ENCODE measurements at regions not wholly inside any gene's neighbourhood (a gene's known extent, or its start where the extent isn't known, plus 50 kb on each side); places are given as distances from the start of the nearest gene placed in this dataset.

GRCh38 chr7:17654940-17655339 lies 285.4 kb downstream of the SNX13 start:
- TF ChIP-seq, protein P1, sequence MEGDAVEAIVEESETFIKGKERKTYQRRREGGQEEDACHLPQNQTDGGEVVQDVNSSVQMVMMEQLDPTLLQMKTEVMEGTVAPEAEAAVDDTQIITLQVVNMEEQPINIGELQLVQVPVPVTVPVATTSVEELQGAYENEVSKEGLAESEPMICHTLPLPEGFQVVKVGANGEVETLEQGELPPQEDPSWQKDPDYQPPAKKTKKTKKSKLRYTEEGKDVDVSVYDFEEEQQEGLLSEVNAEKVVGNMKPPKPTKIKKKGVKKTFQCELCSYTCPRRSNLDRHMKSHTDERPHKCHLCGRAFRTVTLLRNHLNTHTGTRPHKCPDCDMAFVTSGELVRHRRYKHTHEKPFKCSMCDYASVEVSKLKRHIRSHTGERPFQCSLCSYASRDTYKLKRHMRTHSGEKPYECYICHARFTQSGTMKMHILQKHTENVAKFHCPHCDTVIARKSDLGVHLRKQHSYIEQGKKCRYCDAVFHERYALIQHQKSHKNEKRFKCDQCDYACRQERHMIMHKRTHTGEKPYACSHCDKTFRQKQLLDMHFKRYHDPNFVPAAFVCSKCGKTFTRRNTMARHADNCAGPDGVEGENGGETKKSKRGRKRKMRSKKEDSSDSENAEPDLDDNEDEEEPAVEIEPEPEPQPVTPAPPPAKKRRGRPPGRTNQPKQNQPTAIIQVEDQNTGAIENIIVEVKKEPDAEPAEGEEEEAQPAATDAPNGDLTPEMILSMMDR (IDR thresholded peaks at IDR 0.05; ENCODE audit: low read depth, low read length, missing control alignments): no peak
- no peak overlapping the region for H3K4me3 ChIP-seq (ENCODE audit: low read depth, low read length)
- DNase-seq (ENCODE audit: low read depth): no peak

- no peak for DNase-seq (ENCODE audit: low read depth)
- TF ChIP-seq, protein P1 (IDR thresholded peaks at IDR 0.05; ENCODE audit: low read depth, low read length, missing control alignments): no peak
- H3K4me3 ChIP-seq (ENCODE audit: low read depth, low read length): no peak overlapping the region
Measured at GRCh38 chr7:17659126-17659525, 281.2 kb downstream of the SNX13 start.

- no peak for DNase-seq (ENCODE audit: low read depth)
- TF ChIP-seq, protein P1 (IDR thresholded peaks at IDR 0.05; ENCODE audit: low read depth, low read length, missing control alignments): no peak
- no peak overlapping the region for H3K4me3 ChIP-seq (ENCODE audit: low read depth, low read length)
Measured at GRCh38 chr7:17660116-17660515, 280.2 kb downstream of the SNX13 start.

GRCh38 chr7:17661982-17662585 lies 278.2 kb downstream of the SNX13 start:
- H3K4me3 ChIP-seq (ENCODE audit: low read depth, low read length): no peak overlapping the region
- no peak for DNase-seq (ENCODE audit: low read depth)
- TF ChIP-seq, protein P1 (IDR thresholded peaks at IDR 0.05; ENCODE audit: low read depth, low read length, missing control alignments): no peak

- TF ChIP-seq, protein P1 (IDR thresholded peaks at IDR 0.05; ENCODE audit: low read depth, low read length, missing control alignments): no peak
- no peak overlapping the region for H3K4me3 ChIP-seq (ENCODE audit: low read depth, low read length)
- DNase-seq (ENCODE audit: low read depth): no peak
Measured at GRCh38 chr7:17663061-17663675, 277.1 kb downstream of the SNX13 start.

DNA sequence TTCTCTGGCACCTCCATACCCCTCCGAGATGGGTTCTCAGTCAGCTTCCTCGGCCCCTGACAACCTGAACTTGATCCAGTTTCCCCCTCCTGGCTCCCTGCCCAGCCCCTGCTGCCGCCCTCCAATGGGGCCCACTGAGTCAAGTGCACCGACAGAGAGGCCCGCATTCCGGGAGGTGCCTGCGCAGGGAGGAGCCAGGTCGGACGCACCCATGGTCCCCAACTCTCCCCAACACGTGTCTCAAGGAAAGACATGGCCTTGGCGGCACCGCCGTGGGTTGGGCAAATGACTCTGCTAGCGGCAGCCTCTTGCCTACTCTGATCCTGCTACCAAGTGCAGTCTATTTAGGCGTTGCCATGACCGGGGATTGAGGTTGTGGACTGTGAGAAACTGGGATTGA lies 275.3 kb downstream of the SNX13 start:
- TF ChIP-seq, protein P1 (IDR thresholded peaks at IDR 0.05; ENCODE audit: low read depth, low read length, missing control alignments): no peak

GRCh38 chr7:17668122-17668521 lies 272.2 kb downstream of the SNX13 start:
- no peak for DNase-seq (ENCODE audit: low read depth)
- TF ChIP-seq, protein P1 (IDR thresholded peaks at IDR 0.05; ENCODE audit: low read depth, low read length, missing control alignments): no peak
- no peak overlapping the region for H3K4me3 ChIP-seq (ENCODE audit: low read depth, low read length)

More for the DNA sequence above, 275.3 kb downstream of the SNX13 start:
- DNase-seq (ENCODE audit: low read depth): no peak
- H3K4me3 ChIP-seq (ENCODE audit: low read depth, low read length): no peak overlapping the region
